CD4-positive, alpha-beta T cell (primary cell): ENCODE measurements at regions not wholly inside any gene's neighbourhood (a gene's known extent, or its start where the extent isn't known, plus 50 kb on each side); places are given as distances from the start of the nearest gene placed in this dataset.

Experiments
- ATAC-seq: fragments of 200-7000 bp; cut with Tn5 transposase; one replicate; pipeline ENCODE4 v1.10.0; 2022; ENCODE audit warnings: mild to moderate bottlenecking; ENCODE audit not compliant: poor library complexity
- CTCF ChIA-PET: fragments of 350-600 bp; sonication (Branson Sonifier 250); formaldehyde crosslinking; loops from one replicate; lab custom pipeline; 2021; ENCODE audit warnings: antibody characterized with exemption, inconsistent platforms; lab: Charles Lee
- POLR2A ChIA-PET: fragments of 350-600 bp; sonication (Branson Sonifier 250); formaldehyde crosslinking; loops from one replicate; lab custom pipeline; 2021; ENCODE audit warnings: antibody characterized with exemption, inconsistent platforms; lab: Charles Lee
- DNase-seq, 14 experiments: peaks; one replicate each; pipeline ENCODE4 v3.0.0-alpha.2; 2013 to 2020; ENCODE audit warnings: mixed read lengths in 2 of 14
- H3K27ac ChIP-seq, 2 donors: one replicate each; pipeline versions ENCODE4 v1.5.1 to v1.7.0; 2013; ENCODE audit warnings: low read length in 2 of 2, low read depth in 1 of 2, mild to moderate bottlenecking in 1 of 2
- H3K27me3 ChIP-seq, 2 experiments: 1 replicate in 1 of 2; 2 replicates in 1 of 2; pipeline versions ENCODE4 v1.6.1 to v1.7.0; 2013; ENCODE audit warnings: low read length in 2 of 2, control low read depth in 1 of 2, mild to moderate bottlenecking in 1 of 2, moderate library complexity in 1 of 2; ENCODE audit not compliant: insufficient read depth in 2 of 2, control insufficient read depth in 1 of 2
- H3K36me3 ChIP-seq: one replicate; pipeline ENCODE4 v1.6.1; 2013; ENCODE audit warnings: low read length, control low read depth; ENCODE audit not compliant: insufficient read depth
- H3K4me1 ChIP-seq: one replicate; pipeline ENCODE4 v1.6.1; 2013; ENCODE audit warnings: low read length, control low read depth; ENCODE audit not compliant: insufficient read depth
- H3K4me3 ChIP-seq: one replicate; pipeline ENCODE4 v1.5.1; 2013; ENCODE audit warnings: mild to moderate bottlenecking, low read length, moderate library complexity
- H3K9me3 ChIP-seq, 2 experiments: 1 replicate in 1 of 2; 2 replicates in 1 of 2; pipeline versions ENCODE4 v1.6.1 to v1.7.0; 2013; ENCODE audit warnings: low read length in 2 of 2, mild to moderate bottlenecking in 2 of 2, control low read depth in 1 of 2, moderate library complexity in 1 of 2; ENCODE audit not compliant: control insufficient read depth in 1 of 2, insufficient read depth in 1 of 2
- H3K27ac Mint-ChIP-seq: one replicate; pipeline ENCODE4 v1.8.0; 2020; ENCODE audit warnings: mixed read lengths
- H3K27me3 Mint-ChIP-seq: one replicate; pipeline ENCODE4 v1.8.0; 2021; ENCODE audit warnings: mixed read lengths
- H3K36me3 Mint-ChIP-seq: one replicate; pipeline ENCODE4 v1.8.0; 2021; ENCODE audit warnings: low read depth, mixed read lengths
- H3K4me1 Mint-ChIP-seq: one replicate; pipeline ENCODE4 v1.8.0; 2021; ENCODE audit warnings: low read depth, mixed read lengths
- H3K4me3 Mint-ChIP-seq: one replicate; pipeline ENCODE4 v1.8.0; 2020; ENCODE audit warnings: mild to moderate bottlenecking, mixed read lengths
- H3K9me3 Mint-ChIP-seq: one replicate; pipeline ENCODE4 v1.8.0; 2020; ENCODE audit warnings: mixed read lengths
- intact Hi-C, 2 experiments: fragments of 100-400 bp; cut with DNase I in 1 of 2; cut with micrococcal nuclease in 1 of 2; formaldehyde crosslinking; loops; one replicate each; pipeline versions ENCODE4 v1.15.1 to v1.9.0; 2023 to 2025; cut with DNase I, micrococcal nuclease
- TF ChIP-seq, protein P1 (sequence below): fragments of 200-600 bp; IDR thresholded peaks from one replicate; pipeline ENCODE4 v1.8.0; 2022; ENCODE audit warnings: antibody characterized with exemption, mild to moderate bottlenecking

- Histone ChIP-seq H3K27me3 (peaks cover 6 to 14% of the 10 kb centered on the region in 2 experiments), H3K9me3 (no peaks in the 10 kb centered on the region), H3K4me3 (no peak overlapping the region), H3K36me3 (no peaks in the 10 kb centered on the region), H3K27ac (no peak overlapping the region), H3K4me1 (no peaks in the 10 kb centered on the region)
- no peak for DNase-seq
- Mint-ChIP-seq H3K9me3 (no peaks in the 10 kb centered on the region), H3K27ac (no peak overlapping the region), H3K4me1 (no peaks in the 10 kb centered on the region), H3K36me3 (no peaks in the 10 kb centered on the region), H3K4me3 (no peak overlapping the region), H3K27me3 (peaks cover 30% of the 10 kb centered on the region)
- CTCF ChIA-PET = no interaction called here
- ATAC-seq = no peak
- POLR2A ChIA-PET = no interaction called here
- intact Hi-C loops = no loop called here
- TF ChIP-seq, protein P1, sequence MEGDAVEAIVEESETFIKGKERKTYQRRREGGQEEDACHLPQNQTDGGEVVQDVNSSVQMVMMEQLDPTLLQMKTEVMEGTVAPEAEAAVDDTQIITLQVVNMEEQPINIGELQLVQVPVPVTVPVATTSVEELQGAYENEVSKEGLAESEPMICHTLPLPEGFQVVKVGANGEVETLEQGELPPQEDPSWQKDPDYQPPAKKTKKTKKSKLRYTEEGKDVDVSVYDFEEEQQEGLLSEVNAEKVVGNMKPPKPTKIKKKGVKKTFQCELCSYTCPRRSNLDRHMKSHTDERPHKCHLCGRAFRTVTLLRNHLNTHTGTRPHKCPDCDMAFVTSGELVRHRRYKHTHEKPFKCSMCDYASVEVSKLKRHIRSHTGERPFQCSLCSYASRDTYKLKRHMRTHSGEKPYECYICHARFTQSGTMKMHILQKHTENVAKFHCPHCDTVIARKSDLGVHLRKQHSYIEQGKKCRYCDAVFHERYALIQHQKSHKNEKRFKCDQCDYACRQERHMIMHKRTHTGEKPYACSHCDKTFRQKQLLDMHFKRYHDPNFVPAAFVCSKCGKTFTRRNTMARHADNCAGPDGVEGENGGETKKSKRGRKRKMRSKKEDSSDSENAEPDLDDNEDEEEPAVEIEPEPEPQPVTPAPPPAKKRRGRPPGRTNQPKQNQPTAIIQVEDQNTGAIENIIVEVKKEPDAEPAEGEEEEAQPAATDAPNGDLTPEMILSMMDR = no peak
Observed at GRCh38 chr2:41906338-41906725, 141.5 kb upstream of the PKDCC start.

GRCh38 chr2:41907141-41907540 lies 140.7 kb upstream of the PKDCC start:
- ChIA-PET POLR2A (no interaction called here), CTCF (no interaction called here)
- Mint-ChIP-seq H3K27me3 (peaks cover 28% of the 10 kb centered on the region), H3K9me3 (no peaks in the 10 kb centered on the region), H3K4me1 (no peaks in the 10 kb centered on the region), H3K36me3 (no peaks in the 10 kb centered on the region), H3K27ac (no peak overlapping the region), H3K4me3 (no peak overlapping the region)
- Histone ChIP-seq H3K27me3 (peaks cover 6 to 7% of the 10 kb centered on the region in 2 experiments), H3K36me3 (no peaks in the 10 kb centered on the region), H3K4me1 (no peaks in the 10 kb centered on the region), H3K9me3 (no peaks in the 10 kb centered on the region), H3K27ac (no peak overlapping the region), H3K4me3 (no peak overlapping the region)
- ATAC-seq = no peak
- DNase-seq = no peak
- TF ChIP-seq, protein P1 = no peak
- intact Hi-C loops = no loop called here

DNA sequence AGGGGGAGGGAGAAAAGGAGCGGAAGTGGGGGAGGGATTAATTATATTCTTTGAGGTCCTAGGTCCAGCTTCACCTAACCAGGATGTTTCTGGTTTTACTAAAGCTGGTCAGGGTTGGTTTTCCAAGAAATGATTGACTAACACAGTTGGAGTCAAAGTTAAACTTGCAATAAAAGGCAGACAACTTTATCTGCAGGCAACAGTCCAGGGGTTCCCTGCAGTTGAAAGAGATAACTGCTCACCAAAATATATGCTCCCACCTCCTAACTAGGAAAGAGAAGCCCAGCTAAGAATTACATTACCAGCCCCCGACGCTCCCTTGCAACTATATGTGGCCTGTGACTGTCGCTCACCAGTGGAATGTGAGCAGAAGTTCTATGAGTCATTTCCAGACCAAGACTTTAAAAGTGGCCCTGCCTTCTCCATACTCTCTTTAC lies 140.0 kb upstream of the PKDCC start:
- H3K27ac ChIP-seq = no peak overlapping the region
- H3K27me3 Mint-ChIP-seq = peaks cover 27% of the 10 kb centered on the region
- ATAC-seq (no peak), DNase-seq (no peak)
- H3K4me3 ChIP-seq = no peak overlapping the region
- peaks cover 6% of the 10 kb centered on the region in 2 experiments for H3K27me3 ChIP-seq
- no peak overlapping the region for H3K4me3 Mint-ChIP-seq
- H3K36me3 Mint-ChIP-seq = no peaks in the 10 kb centered on the region
- intact Hi-C loops = no loop called here
- no peaks in the 10 kb centered on the region for H3K4me1 Mint-ChIP-seq
- CTCF ChIA-PET = no interaction called here
- POLR2A ChIA-PET = no interaction called here
- no peaks in the 10 kb centered on the region for H3K9me3 ChIP-seq
- no peaks in the 10 kb centered on the region for H3K4me1 ChIP-seq
- H3K9me3 Mint-ChIP-seq = no peaks in the 10 kb centered on the region
- no peaks in the 10 kb centered on the region for H3K36me3 ChIP-seq
- TF ChIP-seq, protein P1 = no peak
- H3K27ac Mint-ChIP-seq = no peak overlapping the region
